Epidermal melanocyte (primary cell): ENCODE measurements at regions not wholly inside any gene's neighbourhood (a gene's known extent, or its start where the extent isn't known, plus 50 kb on each side); places are given as distances from the start of the nearest gene placed in this dataset.

Experiments used
- DNase-seq: peaks from one replicate; pipeline ENCODE4 v3.0.0; 2011; ENCODE audit warnings: low spot score; ENCODE audit not compliant: insufficient read length

DNA sequence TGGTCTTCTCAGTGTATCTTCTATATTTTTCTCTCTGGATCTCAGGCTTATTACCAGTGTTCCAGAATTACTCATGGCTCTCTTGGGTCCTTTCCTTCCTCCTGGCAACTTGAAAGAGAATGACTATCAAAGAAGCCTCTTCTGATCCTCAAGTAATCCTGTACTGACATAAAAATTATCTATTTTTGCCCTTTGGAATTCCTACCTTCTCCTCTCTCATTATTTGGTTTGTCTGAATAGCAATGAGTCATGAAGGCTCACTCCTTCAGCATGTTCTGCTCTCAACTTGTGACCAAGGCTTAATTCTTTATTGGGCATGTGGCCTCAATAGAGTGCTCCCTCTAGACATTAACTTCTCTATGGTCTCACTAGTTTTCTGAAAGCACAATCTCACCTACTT is 553.6 kb upstream of the ATP2B1 start:
- DNase-seq, result no peak

GRCh38 chr12:90261283-90261682 is 552.6 kb upstream of the ATP2B1 start:
- DNase-seq, result no peak

- no peak for DNase-seq
Measured at GRCh38 chr12:90260136-90260535, 551.5 kb upstream of the ATP2B1 start.

DNA sequence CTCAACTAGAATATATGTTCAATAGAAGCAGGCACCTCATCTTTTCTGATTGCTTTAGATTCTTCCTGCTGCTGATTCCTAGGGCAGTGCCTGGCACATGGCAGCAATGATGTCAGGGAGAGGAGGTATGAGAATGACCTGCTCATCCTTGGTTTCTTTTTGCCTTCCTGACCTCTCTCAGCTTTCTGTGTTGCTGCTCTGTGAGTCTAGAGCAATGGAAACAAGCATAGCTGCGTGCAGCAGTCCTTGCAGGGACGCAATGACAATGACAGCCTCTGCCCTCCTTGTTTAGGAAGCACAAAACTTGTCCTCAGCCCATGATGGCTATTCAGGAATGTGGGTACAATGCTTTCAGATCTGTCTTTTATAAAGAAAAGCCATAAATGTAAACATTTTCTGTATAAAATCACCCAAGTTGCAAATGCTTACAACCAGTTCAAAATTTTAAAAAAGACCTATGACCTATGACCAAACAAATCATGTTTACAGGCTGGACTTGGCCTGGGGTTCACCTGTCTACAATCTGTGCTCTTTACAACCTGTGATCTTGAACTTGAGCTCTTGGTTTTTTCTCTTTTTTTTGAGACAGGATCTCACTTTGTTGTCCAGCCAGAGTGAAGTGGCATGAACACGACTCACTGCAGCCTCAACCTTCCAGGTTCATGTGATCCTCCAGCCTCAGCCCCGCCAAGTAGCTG is 549.4 kb upstream of the ATP2B1 start:
- DNase-seq, result no peak

DNA sequence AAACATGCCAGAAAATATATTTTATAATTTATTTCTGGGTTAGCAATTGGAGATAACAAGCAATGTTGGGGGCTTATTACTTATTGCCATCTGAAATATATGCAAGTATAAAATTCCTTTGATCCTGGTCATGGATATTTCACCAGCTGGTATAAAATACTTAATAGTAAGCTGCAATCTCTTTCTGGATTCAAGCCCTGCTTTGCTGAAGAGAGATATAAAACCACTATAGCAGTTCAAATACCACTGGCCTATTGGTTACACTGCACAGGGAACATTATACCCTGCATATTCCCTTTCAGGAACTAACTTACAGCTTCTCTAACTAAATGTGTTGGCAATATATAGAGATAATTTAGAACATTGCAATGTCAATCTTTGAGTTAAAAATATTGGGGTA is 546.2 kb upstream of the ATP2B1 start:
- no peak for DNase-seq

- peak; percentile 32 for DNase-seq
Measured at GRCh38 chr12:90253674-90254181, 545.1 kb upstream of the ATP2B1 start.

DNA sequence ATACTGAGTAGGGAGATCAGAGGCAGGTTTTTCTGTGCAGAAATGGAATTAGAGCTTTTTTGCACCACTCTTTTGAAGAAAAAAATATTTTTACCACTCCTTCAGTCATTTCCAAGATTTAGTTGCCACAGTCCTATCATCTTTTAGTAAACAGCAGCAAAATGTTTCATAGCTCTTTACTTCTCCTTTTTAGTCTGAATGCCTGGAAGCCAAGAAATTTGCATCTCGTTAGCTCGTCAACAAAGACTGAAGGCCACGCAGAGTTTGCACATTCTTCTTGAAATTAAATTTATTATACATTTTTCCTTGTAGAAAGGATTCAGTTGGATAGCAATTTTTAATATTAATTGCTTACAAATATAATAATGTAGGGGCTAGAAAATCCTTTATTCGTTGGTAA is 544.5 kb upstream of the ATP2B1 start:
- no peak for DNase-seq

DNA sequence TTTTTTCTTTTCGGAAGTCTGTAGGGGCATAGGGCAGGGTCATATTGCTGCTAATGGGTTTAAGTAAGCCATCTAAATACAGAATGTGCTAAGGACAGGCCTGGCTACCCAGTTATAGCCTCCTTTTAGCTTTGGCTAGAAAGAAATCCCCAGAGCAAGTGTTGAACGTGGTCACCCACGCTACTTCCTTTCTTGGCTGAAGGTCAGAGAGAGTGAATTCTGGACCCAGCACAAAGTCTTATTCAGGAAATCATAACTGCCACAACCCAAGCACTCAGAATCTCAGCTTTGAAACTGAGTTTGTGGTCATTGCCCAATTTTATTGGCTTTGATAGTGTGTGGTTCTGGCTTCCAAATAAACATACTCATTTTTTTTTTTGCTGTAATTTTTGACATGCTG is 542.1 kb upstream of the ATP2B1 start:
- DNase-seq, result no peak

DNA sequence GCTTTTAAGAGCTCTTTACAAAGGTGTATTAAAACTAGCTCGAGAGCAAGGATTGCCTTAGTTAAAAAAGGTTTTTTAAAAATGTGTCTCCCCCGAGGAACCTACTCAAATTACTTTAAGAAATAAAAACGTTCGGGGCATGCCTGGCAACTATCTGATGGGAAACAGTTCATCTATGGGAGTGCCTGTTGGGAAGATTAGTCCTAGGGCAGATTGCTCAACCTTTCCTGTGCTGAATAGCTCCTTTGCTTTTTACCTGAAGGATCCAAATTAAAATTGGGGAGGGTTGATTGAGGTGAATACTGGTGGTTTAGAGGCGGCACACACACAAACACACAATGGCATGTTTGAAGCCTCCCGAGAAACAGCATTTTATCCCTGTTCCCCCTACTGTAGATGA is 541.4 kb upstream of the ATP2B1 start:
- no peak for DNase-seq

DNA sequence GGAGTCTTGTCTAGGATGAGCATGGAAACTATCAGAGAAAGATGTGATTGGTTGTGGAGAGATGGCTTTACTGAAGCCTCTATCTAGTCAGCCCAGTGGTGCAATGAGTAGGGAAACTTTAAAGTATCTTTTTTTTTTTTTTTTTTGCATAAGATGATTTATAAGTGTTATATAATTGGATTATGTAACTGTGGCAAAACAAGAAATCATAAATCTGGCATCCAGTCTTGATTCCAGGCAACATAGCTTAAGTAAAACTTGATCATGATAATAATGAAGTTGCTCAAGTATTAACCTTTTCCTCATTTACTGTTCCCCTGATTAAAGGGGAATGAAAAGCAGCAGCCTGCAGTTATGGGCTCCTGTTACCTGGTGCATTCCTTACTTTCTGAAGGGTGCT is 538.0 kb upstream of the ATP2B1 start:
- DNase-seq, result no peak

GRCh38 chr12:90245391-90245790 is 536.8 kb upstream of the ATP2B1 start:
- no peak for DNase-seq

GRCh38 chr12:90244232-90244631 is 535.6 kb upstream of the ATP2B1 start:
- no peak for DNase-seq

GRCh38 chr12:90243211-90243610 is 534.6 kb upstream of the ATP2B1 start:
- no peak for DNase-seq

GRCh38 chr12:90239732-90240260 is 531.2 kb upstream of the ATP2B1 start:
- DNase-seq, result no peak

DNA sequence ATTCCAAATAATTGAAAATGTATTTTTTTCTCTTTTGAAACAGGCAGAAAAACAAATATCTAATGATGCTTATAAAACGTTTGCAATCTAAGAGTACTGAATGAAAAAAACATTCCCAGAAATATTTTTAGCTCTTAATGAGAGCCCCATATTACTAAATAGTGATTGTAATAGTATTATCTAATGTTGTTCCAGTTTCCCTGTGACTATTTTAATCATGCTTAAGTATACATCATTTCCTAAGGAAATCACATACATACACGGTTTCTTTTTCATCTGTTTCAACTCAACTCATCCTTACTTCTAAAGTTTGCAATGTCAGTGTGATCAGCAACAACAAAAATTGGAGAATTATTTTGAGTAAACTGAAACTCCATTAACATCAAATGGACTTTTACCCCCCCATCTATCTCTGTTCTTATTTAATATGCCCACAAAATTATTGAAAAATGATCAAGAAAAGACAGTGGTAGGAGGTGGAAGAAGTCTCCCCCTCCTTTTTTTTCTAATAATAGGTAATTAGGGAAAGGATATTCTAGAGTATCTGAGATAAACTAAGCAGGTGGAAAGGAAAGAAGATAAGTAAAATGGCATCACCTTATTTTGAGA is 530.1 kb upstream of the ATP2B1 start:
- DNase-seq, result no peak

GRCh38 chr12:90237841-90238240 is 529.2 kb upstream of the ATP2B1 start:
- DNase-seq, result no peak

DNA sequence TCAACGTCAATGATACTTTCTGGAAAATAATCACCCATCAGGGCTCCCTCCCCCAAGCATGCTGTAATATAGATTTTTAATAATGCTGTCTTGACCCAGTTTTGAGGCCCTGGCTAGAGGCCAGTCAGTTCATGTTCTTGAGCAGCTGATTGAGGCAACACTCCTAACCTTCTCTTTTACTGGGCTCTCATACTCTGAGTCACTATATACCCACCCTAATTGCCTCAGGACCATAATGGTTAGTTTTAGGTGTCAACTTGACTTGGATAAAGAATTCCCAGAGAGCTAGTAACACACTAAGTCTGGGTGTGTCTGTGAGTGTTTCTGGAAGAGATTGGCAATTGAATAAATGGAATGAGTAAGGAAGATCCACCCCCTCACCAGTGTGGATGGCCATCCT is 527.0 kb upstream of the ATP2B1 start:
- no peak for DNase-seq

DNA sequence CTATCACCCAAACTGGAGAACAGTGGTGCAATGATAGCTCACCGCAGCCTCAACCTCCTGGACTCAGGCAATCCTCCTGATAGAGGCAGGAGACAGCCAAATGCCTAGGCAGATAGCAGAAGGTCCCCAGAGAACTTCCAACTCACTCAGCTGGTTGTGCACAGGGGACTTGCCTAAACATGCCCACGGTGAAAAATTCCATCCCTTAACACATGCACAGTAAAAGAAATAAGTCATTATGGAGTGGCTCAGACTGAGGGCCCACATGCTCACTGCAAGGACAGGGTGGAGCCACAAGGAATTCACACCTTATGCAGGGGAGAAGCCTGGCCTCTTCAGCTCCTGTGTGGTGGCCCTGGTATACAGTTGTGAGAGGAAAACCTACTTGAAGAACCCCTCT is 525.8 kb upstream of the ATP2B1 start:
- no peak for DNase-seq

DNA sequence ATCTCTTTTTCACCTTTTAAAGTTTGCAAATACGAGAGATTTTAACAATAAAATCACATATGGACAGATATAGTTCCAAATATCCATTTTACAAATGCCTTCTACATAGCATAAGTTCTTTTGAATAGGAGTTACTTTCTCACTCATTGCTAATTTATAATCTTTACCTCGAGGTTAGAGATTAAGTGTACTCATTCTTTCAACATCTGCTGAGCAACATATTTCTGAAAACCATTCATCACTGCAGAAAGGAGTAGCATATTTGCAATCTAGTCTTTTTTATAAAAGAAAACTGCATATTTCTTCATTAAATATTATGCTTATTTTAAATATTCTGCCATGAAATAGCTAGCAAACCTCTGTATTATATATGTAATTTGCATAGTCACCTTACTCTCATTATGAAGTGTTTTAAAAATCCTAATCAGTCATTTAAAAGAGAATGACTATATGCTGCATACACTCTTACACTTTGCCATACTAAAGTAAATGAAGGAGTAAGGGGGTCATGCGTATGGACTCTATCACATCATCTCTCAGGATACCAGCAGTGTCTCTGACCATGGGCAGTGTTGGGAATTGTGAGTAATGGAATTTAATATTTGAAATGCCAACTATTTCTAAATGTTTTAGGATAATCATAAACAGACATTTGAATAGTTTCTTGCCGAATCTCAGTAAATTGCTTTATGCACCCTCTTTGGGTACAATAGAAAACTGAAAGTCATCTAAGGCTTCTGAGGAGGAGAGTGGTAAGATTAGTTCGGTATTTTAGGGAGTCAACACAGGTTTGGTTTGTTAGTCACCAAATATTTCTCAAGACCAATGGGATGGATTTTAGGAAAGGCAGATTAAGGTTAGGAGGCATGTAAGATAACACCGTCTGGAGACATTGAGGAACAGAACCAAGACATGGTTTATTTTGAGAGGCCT is 524.8 kb upstream of the ATP2B1 start:
- DNase-seq, result no peak

DNA sequence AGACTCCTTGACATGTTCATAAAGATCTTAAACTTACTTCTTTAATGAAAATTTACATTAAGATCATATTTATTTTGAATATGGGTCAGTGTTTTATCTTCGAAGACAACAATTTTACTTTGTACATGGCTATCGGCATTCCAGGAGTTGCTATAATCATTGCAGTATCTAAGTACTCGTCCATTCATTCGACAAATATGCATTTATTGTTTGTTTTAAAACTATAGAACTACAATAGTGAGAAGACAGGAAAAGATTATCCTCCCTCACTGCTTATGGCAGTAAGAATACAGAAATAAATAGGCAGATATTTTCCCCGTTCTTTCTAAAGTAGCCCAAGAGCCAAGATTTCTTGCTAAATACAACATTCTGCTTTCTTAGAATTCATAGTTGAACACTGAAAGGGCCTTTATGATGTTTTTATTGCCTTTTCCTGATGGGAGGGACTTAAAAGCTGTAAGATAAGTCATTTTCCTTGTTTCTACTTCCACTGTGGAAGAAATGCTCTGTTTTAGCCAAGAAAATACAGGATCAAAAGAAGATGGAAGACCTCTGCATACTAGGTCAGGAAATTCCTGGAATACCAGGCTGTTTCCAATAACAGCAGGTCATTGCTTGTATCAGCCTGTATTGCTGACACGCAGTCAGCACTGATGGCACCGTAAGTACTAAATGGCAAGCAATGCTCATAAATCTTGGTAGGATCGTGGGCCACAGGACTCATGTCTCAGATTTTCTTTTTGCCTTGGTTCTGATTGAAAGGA is 521.0 kb upstream of the ATP2B1 start:
- DNase-seq, result no peak

DNA sequence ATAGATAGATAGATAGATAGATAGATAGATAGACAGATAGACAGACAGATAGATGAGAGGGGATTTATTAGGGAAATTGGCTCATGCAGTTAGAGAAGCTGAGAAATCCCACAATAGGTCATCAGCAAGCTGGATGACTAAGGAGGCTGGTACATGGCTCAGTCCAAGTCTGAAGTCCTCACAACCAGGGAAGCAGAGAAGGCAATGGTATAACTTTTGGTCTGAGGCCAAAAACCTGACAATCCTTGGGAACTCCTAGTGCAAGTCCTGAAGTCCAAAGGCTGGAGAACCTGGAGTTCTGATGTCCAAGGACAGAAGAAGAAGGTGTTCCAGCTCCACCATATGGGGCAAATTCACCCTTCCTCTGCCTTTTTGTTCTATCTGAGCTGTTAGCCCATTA is 517.6 kb upstream of the ATP2B1 start:
- no peak for DNase-seq
